Heart left ventricle (tissue), 16 donors: ENCODE measurements at regions not wholly inside any gene's neighbourhood (a gene's known extent, or its start where the extent isn't known, plus 50 kb on each side); places are given as distances from the start of the nearest gene placed in this dataset.
A peak's percentile ranks its signal among the peaks of the same experiment; 100 is the strongest.

Experiments
- ATAC-seq, 4 donors: fragments of 200-7000 bp; cut with Tn5 transposase; one replicate each; pipeline ENCODE4 v1.9.1; 2020 to 2022; ENCODE audit warnings: moderate library complexity in 4 of 4, mild to moderate bottlenecking in 3 of 4, moderate number of reproducible peaks in 1 of 4
- DNase-seq, 5 donors: peaks; one replicate each; pipeline ENCODE4 v3.0.0-alpha.2; 2020
- H3K27ac ChIP-seq, 12 donors: fragments of 200-600 bp; sonication (generic) in 4 of 12; one replicate each; pipeline versions ENCODE4 v1.5.0 to v1.8.0; 2016 to 2022; ENCODE audit warnings: mild to moderate bottlenecking in 2 of 12
- H3K27me3 ChIP-seq, 9 donors: fragments of 200-600 bp; sonication (generic) in 2 of 9; one replicate each; pipeline versions ENCODE4 v1.5.1 to v1.8.0; 2016 to 2022; ENCODE audit warnings: mild to moderate bottlenecking in 3 of 9
- H3K36me3 ChIP-seq, 9 donors: fragments of 200-600 bp; sonication (generic) in 2 of 9; one replicate each; pipeline versions ENCODE4 v1.5.0 to v1.8.0; 2018 to 2022; ENCODE audit warnings: mild to moderate bottlenecking in 2 of 9
- H3K4me1 ChIP-seq, 12 donors: fragments of 200-600 bp; sonication (generic) in 4 of 12; one replicate each; pipeline versions ENCODE4 v1.5.0 to v1.8.0; 2016 to 2022; ENCODE audit warnings: mild to moderate bottlenecking in 3 of 12
- H3K4me3 ChIP-seq, 12 donors: fragments of 200-600 bp; sonication (generic) in 4 of 12; one replicate each; pipeline versions ENCODE4 v1.5.0 to v1.8.0; 2017 to 2022; ENCODE audit warnings: mild to moderate bottlenecking in 9 of 12, moderate library complexity in 4 of 12
- H3K9me3 ChIP-seq, 12 donors: fragments of 200-600 bp; sonication (generic) in 4 of 12; one replicate each; pipeline versions ENCODE4 v1.5.0 to v1.8.0; 2016 to 2022; ENCODE audit warnings: mild to moderate bottlenecking in 1 of 12
- POLR2A ChIP-seq, 2 donors: fragments of 450-650 bp; IDR thresholded peaks; one replicate each; pipeline ENCODE4 v1.6.1; 2017; ENCODE audit warnings: antibody characterized with exemption in 2 of 2, mild to moderate bottlenecking in 2 of 2, moderate library complexity in 2 of 2
- WGBS, 4 donors: extraction: QIAGEN DNeasy Blood & Tissue Kit in 2 of 4; methylation state at CpG; one replicate each; pipeline versions ENCODE4 v1.1.5 to v1.1.7; 2013 to 2018; 5-methylcytosine and 5-hydroxymethylcytosine counted together
- intact Hi-C, 10 donors: fragments of 100-400 bp; cut with DNase I; formaldehyde crosslinking; loops; one replicate each; pipeline versions ENCODE4 v1.11.1 to v1.14.2; 2022
- TF ChIP-seq, protein P1 (sequence below), 12 donors: fragments of 200-600 bp; sonication (generic) in 4 of 12; IDR thresholded peaks; one replicate each; pipeline versions ENCODE4 v1.5.0 to v1.8.0; 2018 to 2022; ENCODE audit warnings: antibody characterized with exemption in 12 of 12, mild to moderate bottlenecking in 5 of 12
- donor health status: ischemic (EF 13 %, LVEDD 7.1; RV severe dilation, severe dysfunction).
- donor health status: healthy with polysubstance abuse.
- donor health status: DM: no; HTN: yes; CAD: no.
- donor health status: DM: no; HTN: no; CAD: no.
- donor health status: ischemic (EF 25% LVEDD 6.9; RV normal size, moderate dysfunction).
- donor health status: ischemic (EF 25% LVEDD 5.7; RV mildly dilated, moderate dysfunction).
- donor health status: healthy.
- donor health status: DM: yes; HTN: yes; CAD: no.
- donor health status: ischemic (EF 35%, LVEDD 5.7; RV mildly dilated, moderate dysfunction).
- donor health status: nonischemic (EF 11% LVEDD 7.7; RV severe dilation, severe dysfunction).
- donor health status: DM: yes; HTN: yes; CAD: no.
- donor health status: PGD.
- donor health status: ischemic (EF 29% LVEDD 5.4; RV normal size, mild dysfunction).
- donor health status: nonischemic (EF 23%, LVEDD 6.1; RV moderate dilation, normal function).

GRCh38 chr6:105624021-105624420 is 221.1 kb upstream of the PREP start:
- no peak overlapping the region for H3K4me3 ChIP-seq
- 80 to 83% (median 82%) methylated on average over 3 of the region's 3 CpGs for WGBS, 4 donors
- H3K9me3 ChIP-seq = no peaks in the 10 kb centered on the region
- ATAC-seq (no peak), DNase-seq (no peak)
- no peaks in the 10 kb centered on the region for H3K27me3 ChIP-seq
- no peak overlapping the region for H3K27ac ChIP-seq
- H3K4me1 ChIP-seq = no peaks in the 10 kb centered on the region
- TF ChIP-seq, protein P1, sequence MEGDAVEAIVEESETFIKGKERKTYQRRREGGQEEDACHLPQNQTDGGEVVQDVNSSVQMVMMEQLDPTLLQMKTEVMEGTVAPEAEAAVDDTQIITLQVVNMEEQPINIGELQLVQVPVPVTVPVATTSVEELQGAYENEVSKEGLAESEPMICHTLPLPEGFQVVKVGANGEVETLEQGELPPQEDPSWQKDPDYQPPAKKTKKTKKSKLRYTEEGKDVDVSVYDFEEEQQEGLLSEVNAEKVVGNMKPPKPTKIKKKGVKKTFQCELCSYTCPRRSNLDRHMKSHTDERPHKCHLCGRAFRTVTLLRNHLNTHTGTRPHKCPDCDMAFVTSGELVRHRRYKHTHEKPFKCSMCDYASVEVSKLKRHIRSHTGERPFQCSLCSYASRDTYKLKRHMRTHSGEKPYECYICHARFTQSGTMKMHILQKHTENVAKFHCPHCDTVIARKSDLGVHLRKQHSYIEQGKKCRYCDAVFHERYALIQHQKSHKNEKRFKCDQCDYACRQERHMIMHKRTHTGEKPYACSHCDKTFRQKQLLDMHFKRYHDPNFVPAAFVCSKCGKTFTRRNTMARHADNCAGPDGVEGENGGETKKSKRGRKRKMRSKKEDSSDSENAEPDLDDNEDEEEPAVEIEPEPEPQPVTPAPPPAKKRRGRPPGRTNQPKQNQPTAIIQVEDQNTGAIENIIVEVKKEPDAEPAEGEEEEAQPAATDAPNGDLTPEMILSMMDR (IDR thresholded peaks at IDR 0.05) = no peak
- no peak for TF ChIP-seq POLR2A (IDR thresholded peaks at IDR 0.05)
- no peaks in the 10 kb centered on the region for H3K36me3 ChIP-seq
- intact Hi-C loops = no loop called here

GRCh38 chr6:105622226-105622625 is 219.3 kb upstream of the PREP start:
- no peaks in the 10 kb centered on the region for H3K4me1 ChIP-seq
- H3K36me3 ChIP-seq = no peaks in the 10 kb centered on the region
- TF ChIP-seq, protein P1 (IDR thresholded peaks at IDR 0.05) = no peak
- TF ChIP-seq POLR2A (IDR thresholded peaks at IDR 0.05) = no peak
- ATAC-seq (no peak), DNase-seq (no peak)
- no peak overlapping the region for H3K27ac ChIP-seq
- H3K4me3 ChIP-seq = no peak overlapping the region
- no peaks in the 10 kb centered on the region for H3K9me3 ChIP-seq
- intact Hi-C loops = no loop called here
- H3K27me3 ChIP-seq = no peaks in the 10 kb centered on the region
- 89 to 91% (median 91%) methylated on average over 3 of the region's 3 CpGs for WGBS, 4 donors

DNA sequence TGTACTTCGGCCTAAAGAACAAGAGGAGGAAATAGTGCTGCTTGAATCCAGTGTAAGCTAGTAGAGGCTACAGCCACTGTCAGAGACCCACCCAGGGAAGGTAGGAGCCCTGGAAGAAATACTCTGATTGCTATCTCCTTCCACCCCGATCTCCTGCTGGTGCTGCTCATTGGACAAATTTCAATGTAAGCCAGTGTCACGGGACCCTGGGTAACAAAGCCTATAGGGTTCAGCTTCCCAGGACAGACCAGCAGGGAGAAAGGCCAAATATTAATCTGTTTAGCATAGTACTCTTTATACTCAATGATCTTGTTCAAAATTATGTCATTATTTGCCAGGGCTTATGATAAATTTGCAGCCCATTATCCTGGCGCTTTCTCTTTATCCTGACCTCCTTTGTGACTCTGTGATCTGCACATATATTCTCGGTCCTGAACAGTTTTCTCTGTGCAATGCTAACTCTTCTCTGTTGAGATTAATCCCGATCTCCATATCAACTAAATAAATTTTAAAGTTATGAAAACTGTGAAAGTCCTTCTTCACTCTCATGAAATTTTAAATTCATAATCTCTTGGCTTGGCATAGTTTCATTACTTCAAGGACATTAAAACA is 218.8 kb upstream of the PREP start:
- 77 to 90% (median 86%) methylated on average over 6 of the region's 6 CpGs for WGBS, 4 donors
- no peak for TF ChIP-seq POLR2A (IDR thresholded peaks at IDR 0.05)
- TF ChIP-seq, protein P1 (IDR thresholded peaks at IDR 0.05) = no peak
- Histone ChIP-seq H3K4me3 (no peak overlapping the region), H3K4me1 (no peaks in the 10 kb centered on the region), H3K9me3 (no peaks in the 10 kb centered on the region), H3K27ac (no peak overlapping the region), H3K36me3 (no peaks in the 10 kb centered on the region), H3K27me3 (no peaks in the 10 kb centered on the region)
- ATAC-seq (peak in 1 of 4 donors; percentile 37), DNase-seq (no peak)
- intact Hi-C loops = no loop called here

DNA sequence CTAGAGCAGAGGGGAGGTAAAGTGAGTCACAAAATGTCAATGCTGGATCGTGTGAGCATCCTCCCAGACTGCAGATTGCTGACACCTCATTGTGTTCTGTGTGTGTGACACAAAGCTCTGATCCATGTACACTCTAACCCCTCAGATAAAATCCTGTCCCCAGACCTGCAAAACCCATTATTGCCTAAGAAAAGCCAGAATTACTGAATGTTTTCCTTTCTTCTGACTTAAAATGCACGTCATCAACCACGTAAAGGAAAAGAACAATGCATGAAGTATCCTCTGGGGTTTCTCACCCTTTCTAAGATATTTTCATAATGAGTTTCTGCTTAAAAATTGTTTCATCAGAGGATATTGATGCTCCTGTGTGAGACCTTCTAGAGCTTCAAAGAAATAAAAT is 218.0 kb upstream of the PREP start:
- no peaks in the 10 kb centered on the region for H3K27me3 ChIP-seq
- no peak overlapping the region for H3K27ac ChIP-seq
- H3K9me3 ChIP-seq = no peaks in the 10 kb centered on the region
- H3K36me3 ChIP-seq = no peaks in the 10 kb centered on the region
- DNase-seq (no peak), ATAC-seq (peak in 1 of 4 donors; percentile 87)
- intact Hi-C loops = no loop called here
- no peak overlapping the region for H3K4me3 ChIP-seq
- WGBS, 4 donors = 63 to 80% (median 65%) methylated on average over 3 of the region's 3 CpGs
- no peaks in the 10 kb centered on the region for H3K4me1 ChIP-seq
- TF ChIP-seq, protein P1 (IDR thresholded peaks at IDR 0.05) = no peak
- TF ChIP-seq POLR2A (IDR thresholded peaks at IDR 0.05) = no peak
